HPDE6-E6E7 (cell line): ENCODE measurements at regions not wholly inside any gene's neighbourhood (a gene's known extent, or its start where the extent isn't known, plus 50 kb on each side); places are given as distances from the start of the nearest gene placed in this dataset.
"Not testable (repeated sequence)": the region's sequence is repeated elsewhere in the genome, so short reads cannot be mapped to it uniquely, and the experiment has no call there.

Experiments used
- DNase-seq: peaks from one replicate; pipeline ENCODE4 v3.0.0; 2011; ENCODE audit warnings: missing footprints; ENCODE audit errors: extremely low spot score

- no peak for DNase-seq
Observed at GRCh38 chr7:96770758-96771157, 61.1 kb upstream of the SEM1 start.

- DNase-seq, result no peak
Observed at GRCh38 chr7:96772139-96772694, 62.6 kb upstream of the SEM1 start.

GRCh38 chr7:96773483-96773882 lies 63.8 kb upstream of the SEM1 start:
- no peak for DNase-seq

- no peak for DNase-seq
Observed at GRCh38 chr7:96774358-96774757, 64.7 kb upstream of the SEM1 start.

- DNase-seq, result no peak
Observed at GRCh38 chr7:96775046-96775445, 65.4 kb upstream of the SEM1 start.

- peak; percentile 6 for DNase-seq
Observed at GRCh38 chr7:96778263-96778662, 68.6 kb upstream of the SEM1 start.

- DNase-seq, result no peak
Observed at GRCh38 chr7:96781919-96782318, 72.3 kb upstream of the SEM1 start.

GRCh38 chr7:96782686-96783298 lies 73.1 kb upstream of the SEM1 start:
- not testable (repeated sequence) for DNase-seq

GRCh38 chr7:96784597-96784996 lies 75.0 kb upstream of the SEM1 start:
- no peak for DNase-seq

GRCh38 chr7:96786261-96786997 lies 76.8 kb upstream of the SEM1 start:
- DNase-seq, result no peak

- DNase-seq, result no peak
Observed at GRCh38 chr7:96786998-96787395, 77.4 kb upstream of the SEM1 start.

GRCh38 chr7:96789914-96790313 lies 80.3 kb upstream of the SEM1 start:
- DNase-seq, result no peak

GRCh38 chr7:96792115-96792514 lies 82.5 kb upstream of the SEM1 start:
- DNase-seq, result no peak

- DNase-seq, result no peak
Observed at GRCh38 chr7:96794063-96794462, 84.4 kb upstream of the SEM1 start.

GRCh38 chr7:96800122-96800521 lies 90.5 kb upstream of the SEM1 start:
- DNase-seq, result no peak

GRCh38 chr7:96800824-96801223 lies 91.2 kb upstream of the SEM1 start:
- no peak for DNase-seq

- no peak for DNase-seq
Observed at GRCh38 chr7:96819111-96819700, 109.6 kb upstream of the SEM1 start.

GRCh38 chr7:96821131-96821530 lies 111.5 kb upstream of the SEM1 start:
- not testable (repeated sequence) for DNase-seq

GRCh38 chr7:96822824-96823223 lies 113.2 kb upstream of the SEM1 start:
- DNase-seq, result no peak

- DNase-seq, result peak; percentile 33
Observed at GRCh38 chr7:96823274-96823673, 113.6 kb upstream of the SEM1 start.

- no peak for DNase-seq
Observed at GRCh38 chr7:96824686-96825085, 115.0 kb upstream of the SEM1 start.

- DNase-seq, result no peak
Observed at GRCh38 chr7:96825285-96825684, 115.6 kb upstream of the SEM1 start.

- DNase-seq, result no peak
Observed at GRCh38 chr7:96826089-96826488, 116.4 kb upstream of the SEM1 start.
